Loucy (cell line): ENCODE measurements at regions not wholly inside any gene's neighbourhood (a gene's known extent, or its start where the extent isn't known, plus 50 kb on each side); places are given as distances from the start of the nearest gene placed in this dataset.

ENCODE experiments used
- H2AFZ ChIP-seq: fragments of 200-600 bp; sonication (generic); 2 replicates; pipeline ENCODE4 v1.6.0; 2016; ENCODE audit warnings: antibody characterized with exemption, mild to moderate bottlenecking, low read length, moderate library complexity
- H3F3A ChIP-seq: fragments of 200-600 bp; 2 replicates; pipeline ENCODE4 v1.6.0; 2016; ENCODE audit warnings: antibody characterized with exemption, low read depth, mild to moderate bottlenecking
- H3K27me3 ChIP-seq: fragments of 200-600 bp; sonication (generic); 2 replicates; pipeline ENCODE4 v1.6.1; 2014; ENCODE audit warnings: low read length, mild to moderate bottlenecking; ENCODE audit not compliant: insufficient read depth, poor library complexity, severe bottlenecking
- H3K36me3 ChIP-seq: fragments of 200-600 bp; sonication (generic); 2 replicates; pipeline ENCODE4 v1.6.1; 2016; ENCODE audit warnings: low read length; ENCODE audit not compliant: insufficient read depth
- H3K4me1 ChIP-seq: fragments of 200-600 bp; sonication (generic); 2 replicates; pipeline ENCODE4 v1.5.1; 2014; ENCODE audit warnings: low read length, mild to moderate bottlenecking; ENCODE audit not compliant: insufficient read depth, poor library complexity, severe bottlenecking
- H3K4me2 ChIP-seq: fragments of 200-600 bp; sonication (generic); 2 replicates; pipeline ENCODE4 v1.6.0; 2014; ENCODE audit warnings: antibody characterized with exemption, low read length, low read depth, mild to moderate bottlenecking; ENCODE audit not compliant: poor library complexity, severe bottlenecking
- H3K4me3 ChIP-seq: fragments of 200-600 bp; sonication (generic); 2 replicates; pipeline ENCODE4 v1.5.1; 2014; ENCODE audit warnings: low read length, mild to moderate bottlenecking, mixed read lengths; ENCODE audit not compliant: poor library complexity, severe bottlenecking
- H3K79me2 ChIP-seq: fragments of 200-600 bp; sonication (generic); 2 replicates; pipeline ENCODE4 v1.6.1; 2014; ENCODE audit warnings: low read length; ENCODE audit not compliant: insufficient read depth
- H3K9ac ChIP-seq: fragments of 200-600 bp; sonication (generic); 2 replicates; pipeline ENCODE4 v1.6.0; 2014; ENCODE audit warnings: mild to moderate bottlenecking, low read depth, low read length, moderate library complexity; ENCODE audit not compliant: poor library complexity, severe bottlenecking
- H3K9me2 ChIP-seq: fragments of 200-600 bp; sonication (generic); replicated peaks from 2 replicates; pipeline ENCODE4 v1.6.1; 2016; ENCODE audit warnings: low read depth, low read length, mixed read lengths
- H3K9me3 ChIP-seq: fragments of 200-600 bp; sonication (generic); 2 replicates; pipeline ENCODE4 v1.6.1; 2014; ENCODE audit warnings: mild to moderate bottlenecking, antibody characterized with exemption, low read length, low read depth; ENCODE audit not compliant: insufficient read depth
- H4K20me1 ChIP-seq: fragments of 200-600 bp; sonication (generic); 2 replicates; pipeline ENCODE4 v1.6.0; 2014; ENCODE audit warnings: antibody characterized with exemption, low read length, mild to moderate bottlenecking; ENCODE audit not compliant: insufficient read depth, poor library complexity, severe bottlenecking
- EZH2phosphoT487 ChIP-seq: fragments of 200-600 bp; IDR thresholded peaks from 2 replicates; pipeline ENCODE4 v1.6.1; 2018; ENCODE audit warnings: antibody characterized with exemption, mild to moderate bottlenecking, moderate library complexity, borderline replicate concordance
- TF ChIP-seq, protein P1 (sequence below): fragments of 200-600 bp; sonication (generic); conservative IDR thresholded peaks from 2 replicates; pipeline ENCODE4 v1.5.1; 2014; ENCODE audit warnings: mild to moderate bottlenecking, antibody characterized with exemption, low read length

DNA sequence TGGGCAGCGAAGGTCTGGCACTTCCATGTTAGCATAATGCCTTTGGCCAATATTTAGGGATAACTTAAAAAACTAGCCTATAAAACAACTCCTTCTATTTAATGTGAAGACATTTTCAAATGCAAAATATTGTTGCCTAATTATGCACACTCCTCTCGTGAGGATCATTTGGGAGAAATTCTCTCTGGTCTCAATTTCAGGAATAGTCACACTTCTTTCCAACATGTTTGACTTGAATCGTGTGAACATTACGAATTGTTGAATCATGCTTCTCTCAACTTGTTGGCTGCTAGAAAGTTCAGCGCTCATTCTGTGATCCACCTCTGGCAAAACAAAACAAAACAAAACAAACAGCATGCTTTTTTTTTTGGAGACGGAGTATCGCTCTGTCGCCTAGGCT lies 313.2 kb downstream of the SEC23A start:
- H3K79me2 ChIP-seq: no peaks in the 10 kb centered on the region
- no peaks in the 10 kb centered on the region for H3K27me3 ChIP-seq
- H3K4me1 ChIP-seq: no peaks in the 10 kb centered on the region
- H3K36me3 ChIP-seq: no peaks in the 10 kb centered on the region
- no peak overlapping the region for H3K9ac ChIP-seq
- H3K9me2 ChIP-seq: no peaks in the 10 kb centered on the region
- TF ChIP-seq, protein P1, sequence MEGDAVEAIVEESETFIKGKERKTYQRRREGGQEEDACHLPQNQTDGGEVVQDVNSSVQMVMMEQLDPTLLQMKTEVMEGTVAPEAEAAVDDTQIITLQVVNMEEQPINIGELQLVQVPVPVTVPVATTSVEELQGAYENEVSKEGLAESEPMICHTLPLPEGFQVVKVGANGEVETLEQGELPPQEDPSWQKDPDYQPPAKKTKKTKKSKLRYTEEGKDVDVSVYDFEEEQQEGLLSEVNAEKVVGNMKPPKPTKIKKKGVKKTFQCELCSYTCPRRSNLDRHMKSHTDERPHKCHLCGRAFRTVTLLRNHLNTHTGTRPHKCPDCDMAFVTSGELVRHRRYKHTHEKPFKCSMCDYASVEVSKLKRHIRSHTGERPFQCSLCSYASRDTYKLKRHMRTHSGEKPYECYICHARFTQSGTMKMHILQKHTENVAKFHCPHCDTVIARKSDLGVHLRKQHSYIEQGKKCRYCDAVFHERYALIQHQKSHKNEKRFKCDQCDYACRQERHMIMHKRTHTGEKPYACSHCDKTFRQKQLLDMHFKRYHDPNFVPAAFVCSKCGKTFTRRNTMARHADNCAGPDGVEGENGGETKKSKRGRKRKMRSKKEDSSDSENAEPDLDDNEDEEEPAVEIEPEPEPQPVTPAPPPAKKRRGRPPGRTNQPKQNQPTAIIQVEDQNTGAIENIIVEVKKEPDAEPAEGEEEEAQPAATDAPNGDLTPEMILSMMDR: no peak
- TF ChIP-seq EZH2phosphoT487: no peak
- H3F3A ChIP-seq: no peaks in the 10 kb centered on the region
- H4K20me1 ChIP-seq: no peaks in the 10 kb centered on the region
- H2AFZ ChIP-seq: no peak overlapping the region
- no peaks in the 10 kb centered on the region for H3K9me3 ChIP-seq
- no peak overlapping the region for H3K4me2 ChIP-seq
- no peak overlapping the region for H3K4me3 ChIP-seq

DNA sequence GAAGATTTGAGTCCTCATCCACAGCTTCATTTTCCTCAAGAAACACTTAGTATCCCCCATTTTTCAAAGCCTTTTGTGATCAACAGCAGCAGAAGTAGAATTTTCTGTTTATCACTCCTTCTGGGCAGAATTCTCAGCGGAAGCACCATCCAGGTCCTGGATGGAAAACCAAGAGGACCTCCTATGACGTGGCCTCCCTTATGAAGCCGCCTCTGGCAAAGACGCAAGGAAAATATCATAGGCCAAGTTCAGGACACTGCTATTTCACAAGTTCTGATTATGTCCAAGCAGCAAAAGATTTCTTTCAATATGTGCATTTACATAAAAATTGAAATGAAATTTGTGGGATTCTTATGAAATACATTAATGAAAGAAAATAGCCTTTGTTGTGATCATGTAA lies 315.0 kb downstream of the SEC23A start:
- Histone ChIP-seq H3F3A (no peaks in the 10 kb centered on the region), H3K79me2 (no peaks in the 10 kb centered on the region), H3K9me2 (no peaks in the 10 kb centered on the region), H3K9me3 (no peaks in the 10 kb centered on the region), H3K4me2 (no peak overlapping the region), H2AFZ (no peak overlapping the region), H3K4me1 (no peaks in the 10 kb centered on the region), H4K20me1 (no peaks in the 10 kb centered on the region), H3K36me3 (no peaks in the 10 kb centered on the region), H3K4me3 (no peak overlapping the region), H3K27me3 (no peaks in the 10 kb centered on the region), H3K9ac (no peak overlapping the region)
- no peak for TF ChIP-seq EZH2phosphoT487
- TF ChIP-seq, protein P1: no peak

DNA sequence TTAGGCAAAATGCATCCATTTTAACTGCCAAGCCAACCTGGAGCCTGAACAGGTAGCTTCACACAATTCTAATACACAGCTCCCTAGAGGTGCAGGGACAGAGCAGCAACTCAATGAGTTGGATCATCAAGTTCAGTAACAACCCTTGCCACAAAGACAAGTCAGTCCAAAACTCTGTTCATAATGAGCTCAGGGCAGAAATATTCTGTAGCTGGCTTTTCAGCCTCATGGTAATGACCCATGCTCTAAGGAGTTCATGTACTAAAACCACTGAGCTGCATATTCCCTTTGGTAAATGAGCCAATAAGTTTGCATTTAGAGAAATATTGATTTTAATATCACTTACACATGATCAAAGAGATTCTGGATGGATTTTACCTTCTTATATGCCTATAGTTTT lies 316.1 kb downstream of the SEC23A start:
- TF ChIP-seq, protein P1: no peak
- TF ChIP-seq EZH2phosphoT487: no peak
- no peak overlapping the region for H3K4me3 ChIP-seq
- H3K79me2 ChIP-seq: no peaks in the 10 kb centered on the region
- H2AFZ ChIP-seq: no peak overlapping the region
- no peaks in the 10 kb centered on the region for H3K27me3 ChIP-seq
- H4K20me1 ChIP-seq: no peaks in the 10 kb centered on the region
- H3F3A ChIP-seq: no peaks in the 10 kb centered on the region
- H3K4me2 ChIP-seq: no peak overlapping the region
- no peaks in the 10 kb centered on the region for H3K9me3 ChIP-seq
- no peak overlapping the region for H3K9ac ChIP-seq
- no peaks in the 10 kb centered on the region for H3K9me2 ChIP-seq
- H3K36me3 ChIP-seq: no peaks in the 10 kb centered on the region
- no peaks in the 10 kb centered on the region for H3K4me1 ChIP-seq
